NCI-H187 (cell line): ENCODE measurements at regions not wholly inside any gene's neighbourhood (a gene's known extent, or its start where the extent isn't known, plus 50 kb on each side); places are given as distances from the start of the nearest gene placed in this dataset.

Experiments used
- DNase-seq, 2 experiments: peaks; one replicate each; lab custom pipeline; 2025; lab: John Stamatoyannopoulos, UW

DNA sequence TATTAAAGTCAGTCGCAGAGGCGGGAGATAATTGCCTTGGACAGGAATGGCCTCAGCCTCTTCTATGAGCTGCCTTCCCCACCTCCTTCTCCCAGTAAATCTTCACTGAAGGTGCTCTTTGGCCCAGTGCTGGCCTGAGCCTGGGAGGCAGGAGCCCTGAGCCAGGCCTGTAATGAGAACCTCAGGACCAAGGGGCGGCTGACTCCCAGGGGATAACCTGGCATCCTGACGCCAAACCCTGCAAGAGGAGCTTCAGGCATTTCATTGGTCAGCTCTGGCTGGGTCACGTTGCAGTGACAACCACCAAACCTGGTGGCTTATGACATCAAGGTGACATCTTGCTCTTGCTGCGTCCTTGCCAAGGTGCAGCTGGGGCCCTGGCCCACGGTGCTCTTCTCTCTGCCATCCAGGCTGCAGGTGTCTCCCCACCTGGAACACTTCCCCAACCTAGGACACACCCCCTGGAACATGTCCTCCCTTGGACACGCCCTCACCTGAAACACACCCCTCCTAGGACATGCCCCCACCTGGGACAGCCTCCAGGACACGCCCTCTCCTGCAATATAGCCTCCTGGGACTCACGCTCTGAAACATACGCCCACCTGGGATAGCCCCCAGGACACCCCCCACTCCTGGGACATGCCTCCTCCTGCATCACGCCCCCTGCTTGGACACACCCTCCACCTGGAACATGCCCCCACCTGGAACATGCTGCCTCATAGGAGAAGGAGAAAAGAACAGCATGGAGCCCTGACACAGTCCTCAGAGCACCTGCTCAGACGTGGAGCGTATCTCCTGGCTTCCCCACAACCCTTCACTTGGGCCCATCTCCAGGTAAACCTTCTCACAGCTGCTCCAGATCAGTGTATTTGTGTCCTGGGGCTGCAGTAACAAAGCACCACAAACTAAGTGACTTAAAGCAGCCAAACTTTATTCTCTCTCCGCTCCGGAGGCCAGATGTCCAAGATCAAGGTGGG, 333.6 kb downstream of the NPHP4 start:
- DNase-seq, result no peak

DNA sequence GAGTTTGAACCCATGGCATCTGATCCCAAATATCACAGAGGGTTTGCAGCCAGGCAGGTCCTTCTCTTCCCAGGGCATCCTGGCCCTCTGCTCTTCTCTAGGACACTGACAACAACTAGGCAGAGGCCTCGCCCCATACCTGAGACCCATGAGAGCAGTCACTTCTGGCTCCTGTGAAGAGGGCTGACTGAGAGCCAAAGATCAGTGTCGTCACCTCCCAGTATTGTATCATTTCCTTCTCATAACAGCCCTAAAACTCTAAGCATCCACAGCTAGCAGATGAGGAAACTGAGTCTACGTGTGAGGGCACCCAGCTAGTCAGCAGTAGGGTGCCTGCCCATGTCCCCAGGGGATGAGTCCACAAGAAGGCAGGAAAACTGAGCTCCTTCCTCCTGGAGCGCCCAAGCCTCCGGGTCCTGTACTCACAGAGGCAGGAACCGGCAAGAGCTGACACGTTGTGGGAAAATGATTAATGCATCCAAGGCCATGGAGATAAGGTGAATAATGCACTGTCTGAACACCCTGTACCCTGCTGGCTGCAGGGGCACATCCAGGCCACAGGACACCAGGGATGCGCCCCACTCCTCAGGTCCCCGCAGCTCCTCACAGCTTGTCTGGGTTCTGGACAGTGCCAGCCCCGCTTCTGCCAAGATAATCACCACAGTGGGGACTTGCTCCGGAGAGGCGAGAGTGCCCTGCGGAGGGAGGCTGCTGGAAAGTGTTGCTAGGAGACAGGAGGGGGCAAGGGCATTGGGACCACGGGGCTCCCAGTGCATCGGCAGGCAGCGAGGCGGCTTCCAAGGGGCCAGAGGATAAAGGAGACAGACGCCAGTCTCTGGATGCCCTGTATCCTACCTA, 340.0 kb downstream of the NPHP4 start:
- no peak for DNase-seq

- no peak for DNase-seq
Observed at GRCh38 chr1:5651473-5651872, 340.8 kb downstream of the NPHP4 start.

DNA sequence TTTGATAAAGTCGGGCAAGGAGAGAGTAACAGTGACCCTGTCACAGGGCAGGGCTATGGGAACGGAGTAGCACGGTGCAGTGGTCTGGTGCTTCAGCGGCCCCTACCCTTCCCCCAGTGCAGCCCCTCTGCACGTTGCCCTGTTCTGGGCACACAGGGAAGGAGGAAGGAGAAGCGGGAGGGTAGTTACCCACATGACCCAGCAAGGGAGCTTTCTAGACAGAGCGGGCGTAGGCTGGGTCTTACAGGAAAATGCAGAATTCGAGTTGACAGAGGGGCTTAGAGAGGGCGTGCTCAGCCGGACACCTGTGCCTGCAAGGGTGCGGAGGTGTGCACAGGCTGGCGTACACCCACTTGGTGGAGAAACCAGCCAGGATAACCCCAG, 341.2 kb downstream of the NPHP4 start:
- no peak for DNase-seq

- DNase-seq, result no peak
Observed at GRCh38 chr1:5650283-5651026, 341.8 kb downstream of the NPHP4 start.

- no peak for DNase-seq
Observed at GRCh38 chr1:5649795-5650194, 342.4 kb downstream of the NPHP4 start.

DNA sequence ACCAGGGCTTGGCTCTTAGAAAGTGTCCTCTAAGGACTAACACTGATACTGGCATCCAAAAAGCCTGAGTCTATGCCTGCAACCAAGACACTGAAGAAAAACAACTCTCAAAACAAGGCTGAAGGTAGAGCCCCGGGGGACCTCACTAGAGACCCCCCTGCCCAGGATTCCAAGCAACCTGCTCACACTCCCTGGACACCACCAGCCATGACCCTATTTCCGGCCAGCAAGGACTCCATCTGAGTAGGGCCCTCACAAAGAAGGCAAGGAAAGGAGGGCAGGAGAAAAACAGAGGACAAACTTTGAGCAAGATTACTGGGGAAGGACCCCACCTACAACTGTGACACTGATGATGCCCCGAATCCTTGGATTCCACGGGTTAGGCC, 343.1 kb downstream of the NPHP4 start:
- DNase-seq, result no peak

DNA sequence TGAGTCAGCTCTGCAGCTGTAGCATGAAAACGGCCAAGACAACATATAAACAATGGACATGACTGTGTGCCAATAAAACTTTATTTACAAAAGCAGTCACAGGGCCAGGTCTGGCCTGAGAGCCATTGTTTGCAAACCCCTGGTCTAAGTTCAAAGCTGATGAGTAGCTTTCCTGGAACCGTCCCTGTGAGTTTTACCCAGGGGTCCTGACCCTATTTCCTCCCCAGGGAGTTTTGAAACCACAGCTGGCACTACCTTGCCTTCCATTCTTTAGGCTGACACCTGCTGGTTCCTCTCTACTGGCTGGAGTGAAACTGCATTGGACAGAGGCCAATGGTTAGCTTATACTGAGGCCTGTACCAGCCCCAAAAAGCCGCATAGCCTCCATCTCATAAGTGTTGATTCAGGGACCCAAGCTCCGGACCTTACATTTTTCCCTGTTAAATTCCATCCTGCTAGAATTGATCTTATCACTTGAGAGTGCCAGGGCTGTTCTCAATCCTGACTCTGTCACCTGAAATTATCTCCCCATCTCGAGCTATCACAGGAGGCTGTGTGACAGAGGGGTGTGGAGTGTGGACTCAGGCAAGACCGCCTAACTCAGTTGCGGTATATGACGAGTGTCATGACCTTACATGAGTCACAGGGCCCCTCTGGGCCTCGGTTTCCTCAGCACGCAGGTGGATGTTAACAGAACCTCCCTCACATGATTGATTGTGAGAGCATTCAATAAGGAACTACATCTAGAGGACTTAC, 343.6 kb downstream of the NPHP4 start:
- no peak for DNase-seq

GRCh38 chr1:5647234-5647633, 345.0 kb downstream of the NPHP4 start:
- no peak for DNase-seq

GRCh38 chr1:5646486-5647149, 345.6 kb downstream of the NPHP4 start:
- no peak for DNase-seq

- no peak for DNase-seq
Observed at GRCh38 chr1:5645929-5646328, 346.3 kb downstream of the NPHP4 start.

DNA sequence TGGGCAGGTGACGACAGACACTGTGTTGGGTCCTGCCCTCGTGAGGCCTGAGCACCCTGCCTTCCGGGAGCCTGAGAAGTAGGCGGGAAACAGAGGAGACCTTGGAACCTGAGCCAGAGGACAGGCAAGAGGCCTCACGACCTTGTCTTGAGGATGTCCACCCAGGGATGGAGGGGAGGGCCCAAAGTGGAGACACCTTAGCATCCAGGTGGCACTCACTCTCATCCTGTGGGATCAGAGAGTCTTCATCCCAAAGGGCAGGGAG, 347.2 kb downstream of the NPHP4 start:
- DNase-seq, result no peak

- DNase-seq, result no peak
Observed at GRCh38 chr1:5644281-5645134, 347.7 kb downstream of the NPHP4 start.

- no peak for DNase-seq
Observed at GRCh38 chr1:5643360-5644107, 348.7 kb downstream of the NPHP4 start.

DNA sequence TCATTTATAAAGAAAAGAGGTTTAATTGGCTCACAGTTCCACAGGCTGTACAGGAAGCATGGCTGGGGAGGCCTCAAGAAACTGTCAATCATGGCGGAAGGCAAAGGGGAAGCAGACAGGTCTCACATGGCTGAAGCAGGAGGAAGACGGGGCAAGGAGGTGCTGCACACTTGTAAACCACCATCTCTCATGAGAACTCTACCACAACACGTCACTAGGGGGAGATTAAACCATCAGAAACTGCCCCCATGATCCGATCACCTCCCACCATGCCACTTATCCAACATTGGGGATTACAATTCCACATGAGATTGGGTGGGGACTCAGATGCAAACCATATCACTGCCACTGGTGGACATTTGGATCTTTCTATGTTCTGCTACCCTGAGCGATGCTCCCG, 351.4 kb downstream of the NPHP4 start:
- DNase-seq, result no peak

- DNase-seq, result no peak
Observed at GRCh38 chr1:5639106-5639722, 353.0 kb downstream of the NPHP4 start.

DNA sequence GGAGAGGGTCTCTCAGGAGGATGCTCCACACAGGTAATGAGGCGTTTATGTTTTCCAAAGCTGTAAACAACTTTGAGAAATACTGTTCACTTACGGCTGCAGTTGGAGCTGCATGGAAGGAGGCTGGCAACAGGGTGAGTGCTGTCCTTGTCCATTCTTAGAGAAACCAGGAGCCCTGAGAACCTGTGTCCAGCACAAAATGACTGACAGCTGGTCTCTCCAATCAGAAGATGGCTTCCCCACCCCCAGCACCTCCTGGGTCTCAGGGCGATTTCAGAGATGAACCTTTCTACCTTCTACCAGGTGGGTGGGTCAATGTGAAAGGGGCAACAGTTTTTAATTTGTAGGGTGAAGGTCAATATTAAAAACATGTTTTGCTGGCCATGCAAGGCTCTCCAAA, 353.6 kb downstream of the NPHP4 start:
- DNase-seq, result no peak

DNA sequence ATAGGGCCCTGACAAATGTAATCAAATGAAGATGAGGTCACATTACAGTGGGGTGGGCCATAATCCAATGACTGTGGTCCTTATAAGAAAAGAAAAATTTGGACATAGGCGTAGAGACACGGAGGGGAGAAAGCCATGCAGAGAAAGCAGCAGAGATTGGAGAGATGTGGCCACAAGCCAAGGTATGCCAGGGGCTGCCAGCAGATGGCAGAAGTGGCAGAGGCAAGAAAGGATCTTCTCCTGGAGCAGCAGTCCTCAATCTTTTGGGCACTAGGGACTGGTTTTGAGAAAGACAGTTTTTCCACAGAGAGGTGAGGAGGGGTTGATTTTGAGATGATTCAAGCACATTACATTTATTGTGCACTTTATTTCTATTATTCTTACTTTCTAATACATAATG, 355.1 kb downstream of the NPHP4 start:
- DNase-seq, result no peak

GRCh38 chr1:5634893-5635292, 357.3 kb downstream of the NPHP4 start:
- no peak for DNase-seq
